ENCODE measurements at regions not wholly inside any gene's neighbourhood (a gene's known extent, or its start where the extent isn't known, plus 50 kb on each side); places are given as distances from the start of the nearest gene placed in this dataset.

- TF ChIP-seq CTCF (IDR thresholded peaks at IDR 0.05; ENCODE audit: insufficient read depth, low read length, poor library complexity, severe bottlenecking) (no peak), EZH2phosphoT487 (conservative IDR thresholded peaks at IDR 0.05; ENCODE audit: low read length) (no peak)
Measured at GRCh38 chr22:48486134-48486532, 1341.5 kb downstream of the BRD1 start.
